ENCODE measurements at regions not wholly inside any gene's neighbourhood (a gene's known extent, or its start where the extent isn't known, plus 50 kb on each side); places are given as distances from the start of the nearest gene placed in this dataset.

DNA sequence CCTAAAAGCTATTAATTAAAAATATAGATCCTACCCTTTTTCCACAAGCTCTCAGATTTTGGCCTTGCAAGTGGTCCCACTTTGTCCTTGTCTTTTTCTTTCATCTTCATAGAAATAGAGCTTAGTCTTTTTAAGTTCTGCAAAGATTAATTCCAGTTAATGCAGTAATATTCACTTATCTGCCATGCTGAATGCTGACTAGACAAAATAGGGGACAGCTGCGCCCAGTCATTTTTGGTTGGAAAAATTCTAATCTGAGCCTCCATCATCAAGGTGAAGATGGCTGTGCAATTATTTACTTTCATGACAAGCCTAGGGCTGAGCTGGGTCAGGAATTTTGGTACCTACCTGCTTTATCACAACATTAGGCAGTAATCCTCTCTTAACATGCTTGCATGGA lies 241.3 kb upstream of the CXorf66 start:
- Histone ChIP-seq H2AFZ (ENCODE audit: low read length) (no peak overlapping the region), H3K9ac (ENCODE audit: low read length) (no peak overlapping the region), H3K79me2 (ENCODE audit: insufficient read depth, low read length) (no peaks in the 10 kb centered on the region), H3K27ac (ENCODE audit: low read depth, low read length, poor library complexity, severe bottlenecking) (no peak overlapping the region), H4K20me1 (ENCODE audit: insufficient read depth, low read length) (no peaks in the 10 kb centered on the region), H3K9me2 (ENCODE audit: low read depth, low read length) (no peaks in the 10 kb centered on the region), H3K4me3 (ENCODE audit: low read depth, low read length, poor library complexity, severe bottlenecking) (no peak overlapping the region), H3K4me2 (ENCODE audit: low read length) (no peak overlapping the region), H3K9me3 (ENCODE audit: low read length) (no peaks in the 10 kb centered on the region), H3F3A (ENCODE audit: insufficient read depth, low read length) (no peaks in the 10 kb centered on the region), H3K4me1 (ENCODE audit: insufficient read depth, low read length, severe bottlenecking) (no peaks in the 10 kb centered on the region), H3K27me3 (ENCODE audit: insufficient read depth, low read length) (no peaks in the 10 kb centered on the region), H3K36me3 (ENCODE audit: insufficient read depth, low read length) (no peaks in the 10 kb centered on the region)
- no peak for TF ChIP-seq EZH2 (IDR thresholded peaks at IDR 0.05; ENCODE audit: borderline replicate concordance, low read length)
- TF ChIP-seq, protein P1, sequence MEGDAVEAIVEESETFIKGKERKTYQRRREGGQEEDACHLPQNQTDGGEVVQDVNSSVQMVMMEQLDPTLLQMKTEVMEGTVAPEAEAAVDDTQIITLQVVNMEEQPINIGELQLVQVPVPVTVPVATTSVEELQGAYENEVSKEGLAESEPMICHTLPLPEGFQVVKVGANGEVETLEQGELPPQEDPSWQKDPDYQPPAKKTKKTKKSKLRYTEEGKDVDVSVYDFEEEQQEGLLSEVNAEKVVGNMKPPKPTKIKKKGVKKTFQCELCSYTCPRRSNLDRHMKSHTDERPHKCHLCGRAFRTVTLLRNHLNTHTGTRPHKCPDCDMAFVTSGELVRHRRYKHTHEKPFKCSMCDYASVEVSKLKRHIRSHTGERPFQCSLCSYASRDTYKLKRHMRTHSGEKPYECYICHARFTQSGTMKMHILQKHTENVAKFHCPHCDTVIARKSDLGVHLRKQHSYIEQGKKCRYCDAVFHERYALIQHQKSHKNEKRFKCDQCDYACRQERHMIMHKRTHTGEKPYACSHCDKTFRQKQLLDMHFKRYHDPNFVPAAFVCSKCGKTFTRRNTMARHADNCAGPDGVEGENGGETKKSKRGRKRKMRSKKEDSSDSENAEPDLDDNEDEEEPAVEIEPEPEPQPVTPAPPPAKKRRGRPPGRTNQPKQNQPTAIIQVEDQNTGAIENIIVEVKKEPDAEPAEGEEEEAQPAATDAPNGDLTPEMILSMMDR (IDR thresholded peaks at IDR 0.05; ENCODE audit: low read length) = no peak

DNA sequence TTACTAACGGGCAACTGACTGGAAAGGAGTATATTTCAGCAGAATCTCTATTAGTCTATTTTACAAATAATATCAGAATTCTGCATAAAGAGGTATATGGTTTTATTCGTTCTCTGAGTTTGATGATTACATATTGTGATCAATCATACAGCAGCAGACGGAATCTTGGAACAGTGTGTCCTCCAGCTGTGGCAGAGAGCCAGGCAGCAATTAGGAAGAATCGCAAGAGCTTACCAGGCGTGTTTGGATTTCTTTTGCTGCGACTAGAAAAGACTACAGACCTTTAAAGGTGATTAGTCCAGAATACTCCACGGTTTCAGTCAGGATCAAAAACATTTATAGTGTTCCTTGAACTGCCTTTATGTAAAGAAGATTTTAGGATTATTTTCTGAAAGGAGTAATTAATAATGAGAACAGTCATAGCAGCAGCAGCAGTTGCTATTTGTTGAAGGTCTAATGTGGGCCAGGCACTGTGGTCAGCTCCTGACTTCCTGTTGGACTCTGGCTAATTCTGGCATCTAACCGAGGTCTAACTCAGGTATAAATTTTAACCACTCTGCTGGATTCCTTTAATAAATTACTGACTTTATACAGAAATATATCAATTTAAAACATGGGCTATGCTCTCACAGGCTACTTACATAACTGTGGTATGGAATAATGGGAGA lies 225.3 kb upstream of the CXorf66 start:
- Histone ChIP-seq H3K9me2 (ENCODE audit: low read depth, low read length) (no peaks in the 10 kb centered on the region), H3K27ac (ENCODE audit: low read depth, low read length, poor library complexity, severe bottlenecking) (no peak overlapping the region), H3K9me3 (ENCODE audit: low read length) (no peaks in the 10 kb centered on the region), H3K4me1 (ENCODE audit: insufficient read depth, low read length, severe bottlenecking) (no peaks in the 10 kb centered on the region), H2AFZ (ENCODE audit: low read length) (no peak overlapping the region), H3F3A (ENCODE audit: insufficient read depth, low read length) (no peaks in the 10 kb centered on the region), H4K20me1 (ENCODE audit: insufficient read depth, low read length) (no peaks in the 10 kb centered on the region), H3K27me3 (ENCODE audit: insufficient read depth, low read length) (no peaks in the 10 kb centered on the region), H3K36me3 (ENCODE audit: insufficient read depth, low read length) (no peaks in the 10 kb centered on the region), H3K9ac (ENCODE audit: low read length) (no peak overlapping the region), H3K4me3 (ENCODE audit: low read depth, low read length, poor library complexity, severe bottlenecking) (no peak overlapping the region), H3K4me2 (ENCODE audit: low read length) (no peak overlapping the region), H3K79me2 (ENCODE audit: insufficient read depth, low read length) (no peaks in the 10 kb centered on the region)
- TF ChIP-seq EZH2 (IDR thresholded peaks at IDR 0.05; ENCODE audit: borderline replicate concordance, low read length) = no peak
- TF ChIP-seq, protein P1 (IDR thresholded peaks at IDR 0.05; ENCODE audit: low read length) = no peak

DNA sequence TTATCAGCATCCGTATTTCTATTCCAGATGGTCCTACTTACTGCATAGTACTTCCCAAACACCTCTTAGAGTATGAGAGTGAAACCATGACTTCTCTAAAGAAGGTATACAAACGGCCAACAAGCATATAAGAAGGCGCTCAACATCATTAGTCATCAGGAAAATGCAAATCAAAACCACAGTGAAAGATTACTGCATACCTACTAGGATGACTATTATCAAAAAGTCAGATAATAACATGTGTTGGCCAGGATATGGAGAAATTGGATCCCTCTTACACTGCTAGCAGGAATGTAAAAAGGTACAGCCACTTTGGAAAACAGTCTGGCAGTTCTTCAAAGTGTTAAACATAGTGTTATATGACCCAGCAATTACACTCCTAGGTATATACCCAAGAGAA lies 215.3 kb upstream of the CXorf66 start:
- H3K36me3 ChIP-seq (ENCODE audit: insufficient read depth, low read length) = no peaks in the 10 kb centered on the region
- H3F3A ChIP-seq (ENCODE audit: insufficient read depth, low read length) = no peaks in the 10 kb centered on the region

More for the DNA sequence above, 215.3 kb upstream of the CXorf66 start:
- Histone ChIP-seq H3K4me2 (ENCODE audit: low read length) (no peak overlapping the region), H4K20me1 (ENCODE audit: insufficient read depth, low read length) (no peaks in the 10 kb centered on the region), H3K27ac (ENCODE audit: low read depth, low read length, poor library complexity, severe bottlenecking) (no peak overlapping the region), H3K4me1 (ENCODE audit: insufficient read depth, low read length, severe bottlenecking) (no peaks in the 10 kb centered on the region), H3K9ac (ENCODE audit: low read length) (no peak overlapping the region), H3K79me2 (ENCODE audit: insufficient read depth, low read length) (no peaks in the 10 kb centered on the region), H2AFZ (ENCODE audit: low read length) (no peak overlapping the region), H3K27me3 (ENCODE audit: insufficient read depth, low read length) (no peaks in the 10 kb centered on the region), H3K9me2 (ENCODE audit: low read depth, low read length) (no peaks in the 10 kb centered on the region), H3K4me3 (ENCODE audit: low read depth, low read length, poor library complexity, severe bottlenecking) (no peak overlapping the region), H3K9me3 (ENCODE audit: low read length) (no peaks in the 10 kb centered on the region)
- TF ChIP-seq EZH2 (IDR thresholded peaks at IDR 0.05; ENCODE audit: borderline replicate concordance, low read length) = no peak
- TF ChIP-seq, protein P1 (IDR thresholded peaks at IDR 0.05; ENCODE audit: low read length) = no peak
